ENCODE measurements at regions not wholly inside any gene's neighbourhood (a gene's known extent, or its start where the extent isn't known, plus 50 kb on each side); places are given as distances from the start of the nearest gene placed in this dataset.

DNA sequence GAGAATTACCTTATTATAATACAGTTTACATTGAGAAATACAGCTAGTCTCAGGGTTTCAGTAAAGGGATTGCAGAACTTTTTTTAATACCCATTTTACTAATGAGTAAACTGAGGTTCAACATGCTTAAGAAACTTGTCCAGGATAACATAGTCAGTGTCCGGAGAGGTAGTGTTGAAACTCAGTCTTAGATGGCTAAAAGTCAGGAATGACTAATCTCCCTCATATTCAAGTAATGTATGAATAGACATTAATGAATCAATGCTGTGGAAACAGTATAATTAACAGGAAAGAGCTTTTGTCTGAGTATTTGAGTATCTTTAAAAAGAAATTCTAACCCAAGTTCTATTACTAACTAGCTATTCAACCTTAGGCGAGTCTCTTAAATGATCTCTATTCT is 397.6 kb downstream of the PLA2G4A start:
- CTCF ChIA-PET, result no interaction called here
- H3F3A ChIP-seq (ENCODE audit: insufficient read depth, low read depth), result no peaks in the 10 kb centered on the region
- H3K4me1 ChIP-seq (replicated peaks; ENCODE audit: insufficient read depth), result no peaks in the 10 kb centered on the region
- no peak overlapping the region for H3K4me2 ChIP-seq
- no peaks in the 10 kb centered on the region for H3K9me2 ChIP-seq (ENCODE audit: insufficient read depth)
- BruUV-seq (replicated peaks), result no TSS peak
- no peaks in the 10 kb centered on the region for H3K79me2 ChIP-seq (ENCODE audit: low read depth)
- intact Hi-C loops (cut with micrococcal nuclease; ENCODE audit: unreplicated experiment), result no loop called here
- H4K20me1 ChIP-seq (ENCODE audit: insufficient read depth), result no peaks in the 10 kb centered on the region
- no peak overlapping the region for H3K27ac ChIP-seq
- DNase-seq, result no peak
- no peak for TF ChIP-seq EZH2 (IDR thresholded peaks at IDR 0.05; ENCODE audit: low read depth)
- TF ChIP-seq, protein P1, sequence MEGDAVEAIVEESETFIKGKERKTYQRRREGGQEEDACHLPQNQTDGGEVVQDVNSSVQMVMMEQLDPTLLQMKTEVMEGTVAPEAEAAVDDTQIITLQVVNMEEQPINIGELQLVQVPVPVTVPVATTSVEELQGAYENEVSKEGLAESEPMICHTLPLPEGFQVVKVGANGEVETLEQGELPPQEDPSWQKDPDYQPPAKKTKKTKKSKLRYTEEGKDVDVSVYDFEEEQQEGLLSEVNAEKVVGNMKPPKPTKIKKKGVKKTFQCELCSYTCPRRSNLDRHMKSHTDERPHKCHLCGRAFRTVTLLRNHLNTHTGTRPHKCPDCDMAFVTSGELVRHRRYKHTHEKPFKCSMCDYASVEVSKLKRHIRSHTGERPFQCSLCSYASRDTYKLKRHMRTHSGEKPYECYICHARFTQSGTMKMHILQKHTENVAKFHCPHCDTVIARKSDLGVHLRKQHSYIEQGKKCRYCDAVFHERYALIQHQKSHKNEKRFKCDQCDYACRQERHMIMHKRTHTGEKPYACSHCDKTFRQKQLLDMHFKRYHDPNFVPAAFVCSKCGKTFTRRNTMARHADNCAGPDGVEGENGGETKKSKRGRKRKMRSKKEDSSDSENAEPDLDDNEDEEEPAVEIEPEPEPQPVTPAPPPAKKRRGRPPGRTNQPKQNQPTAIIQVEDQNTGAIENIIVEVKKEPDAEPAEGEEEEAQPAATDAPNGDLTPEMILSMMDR (conservative IDR thresholded peaks at IDR 0.05), result no peak
- no peak overlapping the region for H2AFZ ChIP-seq
- POLR2A ChIA-PET (ENCODE audit: unreplicated experiment), result no interaction called here
- H3K36me3 ChIP-seq (ENCODE audit: low read depth), result no peaks in the 10 kb centered on the region
- H3K4me3 ChIP-seq, result no peak overlapping the region
- H3K27me3 ChIP-seq (ENCODE audit: insufficient read depth, low read depth), result no peaks in the 10 kb centered on the region
- no peaks in the 10 kb centered on the region for H3K9me3 ChIP-seq (ENCODE audit: insufficient read depth, low read depth)

DNA sequence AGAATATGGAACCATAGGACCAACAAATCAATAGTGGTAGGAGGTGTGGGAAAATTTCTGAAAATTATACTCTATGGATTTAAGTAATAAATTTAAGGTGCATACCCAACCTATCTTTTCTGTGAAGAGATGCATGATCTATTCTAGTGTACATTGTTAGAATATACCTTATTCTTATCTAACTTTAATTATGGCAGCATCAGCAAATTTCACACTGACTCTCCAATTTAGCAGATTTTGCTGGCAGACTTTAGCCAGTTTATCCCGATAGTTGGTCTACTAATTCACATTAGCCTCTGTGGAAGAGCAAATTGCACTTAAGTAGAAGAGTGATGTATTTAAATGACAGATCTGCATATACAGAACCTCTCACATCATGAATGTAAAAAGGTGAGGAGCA is 400.0 kb downstream of the PLA2G4A start:
- POLR2A ChIA-PET (ENCODE audit: unreplicated experiment), result no interaction called here
- Histone ChIP-seq H3K4me1 (replicated peaks; ENCODE audit: insufficient read depth) (no peaks in the 10 kb centered on the region), H2AFZ (no peak overlapping the region), H3K79me2 (ENCODE audit: low read depth) (no peaks in the 10 kb centered on the region), H3K27me3 (ENCODE audit: insufficient read depth, low read depth) (no peaks in the 10 kb centered on the region), H3K36me3 (ENCODE audit: low read depth) (no peaks in the 10 kb centered on the region), H3K27ac (no peak overlapping the region), H3K9me2 (ENCODE audit: insufficient read depth) (no peaks in the 10 kb centered on the region), H3K4me3 (no peak overlapping the region), H3K9me3 (ENCODE audit: insufficient read depth, low read depth) (no peaks in the 10 kb centered on the region), H3K4me2 (no peak overlapping the region), H3F3A (ENCODE audit: insufficient read depth, low read depth) (no peaks in the 10 kb centered on the region), H4K20me1 (ENCODE audit: insufficient read depth) (no peaks in the 10 kb centered on the region; the same call in 1 of the 2 replicates)
- no peak for DNase-seq
- intact Hi-C loops (cut with micrococcal nuclease; ENCODE audit: unreplicated experiment), result no loop called here
- no TSS peak for BruUV-seq (replicated peaks)
- TF ChIP-seq EZH2 (IDR thresholded peaks at IDR 0.05; ENCODE audit: low read depth), result no peak
- TF ChIP-seq, protein P1 (conservative IDR thresholded peaks at IDR 0.05), result no peak
- CTCF ChIA-PET, result no interaction called here

DNA sequence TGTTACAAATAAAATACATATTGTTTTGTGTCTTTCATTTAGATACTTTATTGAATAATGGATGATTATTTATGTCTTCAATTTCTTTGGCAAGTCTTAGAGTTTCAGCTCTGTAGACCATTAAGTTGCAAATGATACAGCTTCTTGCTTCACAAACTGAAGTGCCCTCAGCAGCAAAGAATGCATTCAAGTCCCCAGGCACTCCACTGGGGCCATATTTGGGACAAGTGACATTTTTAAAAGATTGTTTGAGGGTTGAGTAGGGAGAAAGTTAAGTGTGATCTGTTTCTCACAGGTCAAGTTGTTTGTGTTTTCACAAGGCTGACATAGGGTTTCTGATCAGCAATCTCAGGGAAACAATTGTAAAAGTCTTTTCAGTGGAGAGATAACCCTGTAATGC is 400.7 kb downstream of the PLA2G4A start:
- Histone ChIP-seq H3K4me1 (replicated peaks; ENCODE audit: insufficient read depth) (no peaks in the 10 kb centered on the region), H3K4me2 (no peak overlapping the region), H3K4me3 (no peak overlapping the region), H3F3A (ENCODE audit: insufficient read depth, low read depth) (no peaks in the 10 kb centered on the region), H2AFZ (no peak overlapping the region), H3K9me2 (ENCODE audit: insufficient read depth) (no peaks in the 10 kb centered on the region), H3K27me3 (ENCODE audit: insufficient read depth, low read depth) (no peaks in the 10 kb centered on the region), H4K20me1 (ENCODE audit: insufficient read depth) (no peaks in the 10 kb centered on the region; the same call in 1 of the 2 replicates), H3K79me2 (ENCODE audit: low read depth) (no peaks in the 10 kb centered on the region), H3K36me3 (ENCODE audit: low read depth) (no peaks in the 10 kb centered on the region), H3K27ac (no peak overlapping the region), H3K9me3 (ENCODE audit: insufficient read depth, low read depth) (no peaks in the 10 kb centered on the region)
- ChIA-PET CTCF (no interaction called here), POLR2A (ENCODE audit: unreplicated experiment) (no interaction called here)
- no TSS peak for BruUV-seq (replicated peaks)
- TF ChIP-seq, protein P1 (conservative IDR thresholded peaks at IDR 0.05), result no peak
- TF ChIP-seq EZH2 (IDR thresholded peaks at IDR 0.05; ENCODE audit: low read depth), result no peak
- DNase-seq, result no peak
- intact Hi-C loops (cut with micrococcal nuclease; ENCODE audit: unreplicated experiment), result no loop called here

Data from PC-9 (cell line).